B cell (primary cell): ENCODE measurements at regions not wholly inside any gene's neighbourhood (a gene's known extent, or its start where the extent isn't known, plus 50 kb on each side); places are given as distances from the start of the nearest gene placed in this dataset.

Experiments
- ATAC-seq: fragments of 200-7000 bp; cut with Tn5 transposase; one replicate; pipeline ENCODE4 v1.10.0; 2021; ENCODE audit warnings: low read depth, mild to moderate bottlenecking, moderate number of reproducible peaks, moderate library complexity
- CTCF ChIA-PET: fragments of 350-600 bp; sonication (Branson Sonifier 250); formaldehyde crosslinking; loops from one replicate; lab custom pipeline; 2021; ENCODE audit warnings: antibody characterized with exemption, inconsistent platforms; lab: Charles Lee
- POLR2A ChIA-PET: fragments of 350-600 bp; sonication (Branson Sonifier 250); formaldehyde crosslinking; loops from one replicate; lab custom pipeline; 2021; ENCODE audit warnings: antibody characterized with exemption; lab: Charles Lee
- DNase-seq: peaks from one replicate; pipeline ENCODE4 v3.0.0; 2013
- H2AFZ ChIP-seq: 2 replicates; pipeline ENCODE4 v1.6.1; 2012; ENCODE audit warnings: mild to moderate bottlenecking, low read depth, low read length; ENCODE audit not compliant: insufficient read depth, poor library complexity, severe bottlenecking
- H3K27ac ChIP-seq, 2 donors: 1 replicate in 1 of 2; 2 replicates in 1 of 2; pipeline ENCODE4 v1.5.1; 2012 to 2013; ENCODE audit warnings: low read length in 2 of 2, mild to moderate bottlenecking in 2 of 2, moderate library complexity in 1 of 2
- H3K27me3 ChIP-seq, 4 experiments: fragments of 200-600 bp in 1 of 4; sonication (generic) in 1 of 4; replicated peaks in 1 of 4; 1 replicate in 2 of 4; 2 replicates in 2 of 4; pipeline versions ENCODE4 v1.6.1 to v1.7.0; 2013 to 2016; ENCODE audit warnings: low read length in 3 of 4, mild to moderate bottlenecking in 2 of 4, mixed read lengths in 1 of 4, moderate library complexity in 1 of 4; ENCODE audit not compliant: insufficient read depth in 4 of 4, control insufficient read depth in 3 of 4; ENCODE audit errors: control extremely low read depth in 1 of 4
- H3K36me3 ChIP-seq, 2 experiments: replicated peaks in 1 of 2; 1 replicate in 1 of 2; 2 replicates in 1 of 2; pipeline versions ENCODE4 v1.6.1 to v1.7.1; 2013; ENCODE audit warnings: low read length in 1 of 2; ENCODE audit not compliant: insufficient read depth in 2 of 2, control insufficient read depth in 1 of 2; ENCODE audit errors: control extremely low read depth in 1 of 2, extremely low read depth in 1 of 2
- H3K4me1 ChIP-seq, 2 donors: fragments of 200-600 bp in 1 of 2; sonication (generic) in 1 of 2; 1 replicate in 1 of 2; 2 replicates in 1 of 2; pipeline versions ENCODE4 v1.5.1 to v1.6.1; 2013 to 2017; ENCODE audit warnings: low read length in 2 of 2; ENCODE audit not compliant: control insufficient read depth in 2 of 2, insufficient read depth in 2 of 2
- H3K4me2 ChIP-seq: replicated peaks from 2 replicates; pipeline ENCODE3; 2012; ENCODE audit warnings: mild to moderate bottlenecking, low read depth, low read length; ENCODE audit not compliant: poor library complexity, severe bottlenecking
- H3K4me3 ChIP-seq, 5 experiments: fragments of 200-600 bp in 1 of 5; sonication (generic) in 1 of 5; 1 replicate in 3 of 5; 2 replicates in 2 of 5; pipeline versions ENCODE4 v1.5.1 to v1.7.0; 2011 to 2016; ENCODE audit warnings: low read length in 4 of 5, mild to moderate bottlenecking in 4 of 5, low read depth in 2 of 5, control low read depth in 1 of 5, moderate library complexity in 1 of 5; ENCODE audit not compliant: insufficient read depth in 1 of 5; ENCODE audit errors: control extremely low read depth in 1 of 5, extremely low read depth in 1 of 5
- H3K79me2 ChIP-seq: fragments of 200-600 bp; sonication (generic); one replicate; pipeline ENCODE4 v1.6.0; 2016; ENCODE audit warnings: low read length; ENCODE audit not compliant: control insufficient read depth, insufficient read depth
- H3K9ac ChIP-seq: fragments of 200-600 bp; sonication (generic); 2 replicates; pipeline ENCODE4 v1.6.1; 2017; ENCODE audit warnings: mild to moderate bottlenecking, low read length, moderate library complexity
- H3K9me3 ChIP-seq, 3 donors: one replicate each; pipeline versions ENCODE4 v1.6.1 to v1.7.1; 2013; ENCODE audit warnings: low read length in 2 of 3; ENCODE audit not compliant: control insufficient read depth in 2 of 3, insufficient read depth in 1 of 3; ENCODE audit errors: control extremely low read depth in 1 of 3
- H4K20me1 ChIP-seq: 2 replicates; pipeline ENCODE4 v1.6.0; 2012; ENCODE audit warnings: mild to moderate bottlenecking, low read length; ENCODE audit not compliant: insufficient read depth, control insufficient read depth, poor library complexity, severe bottlenecking
- H3K27ac Mint-ChIP-seq: one replicate; pipeline ENCODE4 v1.8.0; 2021; ENCODE audit warnings: mixed read lengths
- H3K27me3 Mint-ChIP-seq: one replicate; pipeline ENCODE4 v1.8.0; 2021; ENCODE audit warnings: mixed read lengths
- H3K4me1 Mint-ChIP-seq: one replicate; pipeline ENCODE4 v1.8.0; 2021; ENCODE audit warnings: mixed read lengths
- H3K4me3 Mint-ChIP-seq: one replicate; pipeline ENCODE4 v1.8.0; 2021; ENCODE audit warnings: mixed read lengths
- H3K9me3 Mint-ChIP-seq: one replicate; pipeline ENCODE4 v1.8.0; 2022; ENCODE audit warnings: mixed read lengths; ENCODE audit not compliant: insufficient read depth
- EZH2 ChIP-seq: IDR thresholded peaks from 2 replicates; pipeline ENCODE4 v1.6.1; 2012; ENCODE audit warnings: borderline replicate concordance, low read depth, mild to moderate bottlenecking, moderate library complexity, low read length; ENCODE audit not compliant: insufficient read depth, poor library complexity, severe bottlenecking
- WGBS: methylation state at CpG from one replicate; pipeline ENCODE4 v1.1.5; 2013; ENCODE audit warnings: missing lambda C conversion rate; ENCODE audit not compliant: insufficient coverage; 5-methylcytosine and 5-hydroxymethylcytosine counted together
- intact Hi-C: fragments of 100-400 bp; cut with micrococcal nuclease; formaldehyde crosslinking; loops from one replicate; pipeline ENCODE4 v1.10.0; 2022
- TF ChIP-seq, protein P1 (sequence below): fragments of 200-600 bp; IDR thresholded peaks from one replicate; pipeline ENCODE4 v1.8.0; 2022; ENCODE audit warnings: antibody characterized with exemption, mild to moderate bottlenecking

DNA sequence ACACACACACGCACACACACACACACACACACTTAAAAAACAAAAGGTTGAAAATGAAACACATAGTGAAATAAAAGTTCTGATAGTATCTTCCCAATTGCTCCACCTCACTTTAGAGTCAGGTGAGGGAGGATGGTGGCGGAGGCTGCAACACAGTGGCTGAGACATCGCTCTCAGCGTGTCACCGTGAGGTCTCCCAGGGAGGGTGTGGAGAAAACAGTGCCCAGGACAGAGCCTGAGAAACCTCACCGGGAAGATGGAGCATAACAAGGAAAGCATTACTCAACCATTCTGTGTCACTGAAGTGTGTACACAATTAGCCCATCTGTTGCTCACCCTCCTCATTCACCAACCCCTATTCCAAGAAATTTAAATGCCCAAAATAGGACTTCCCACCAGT, 111.4 kb upstream of the USP29 start:
- Mint-ChIP-seq H3K4me3 (no peak overlapping the region), H3K4me1 (no peaks in the 10 kb centered on the region), H3K27me3 (no peaks in the 10 kb centered on the region), H3K27ac (no peak overlapping the region), H3K9me3 (peaks cover 20% of the 10 kb centered on the region)
- ChIA-PET CTCF (no interaction called here), POLR2A (no interaction called here)
- WGBS, result 83% methylated on average over 2 of the region's 6 CpGs
- TF ChIP-seq, protein P1, sequence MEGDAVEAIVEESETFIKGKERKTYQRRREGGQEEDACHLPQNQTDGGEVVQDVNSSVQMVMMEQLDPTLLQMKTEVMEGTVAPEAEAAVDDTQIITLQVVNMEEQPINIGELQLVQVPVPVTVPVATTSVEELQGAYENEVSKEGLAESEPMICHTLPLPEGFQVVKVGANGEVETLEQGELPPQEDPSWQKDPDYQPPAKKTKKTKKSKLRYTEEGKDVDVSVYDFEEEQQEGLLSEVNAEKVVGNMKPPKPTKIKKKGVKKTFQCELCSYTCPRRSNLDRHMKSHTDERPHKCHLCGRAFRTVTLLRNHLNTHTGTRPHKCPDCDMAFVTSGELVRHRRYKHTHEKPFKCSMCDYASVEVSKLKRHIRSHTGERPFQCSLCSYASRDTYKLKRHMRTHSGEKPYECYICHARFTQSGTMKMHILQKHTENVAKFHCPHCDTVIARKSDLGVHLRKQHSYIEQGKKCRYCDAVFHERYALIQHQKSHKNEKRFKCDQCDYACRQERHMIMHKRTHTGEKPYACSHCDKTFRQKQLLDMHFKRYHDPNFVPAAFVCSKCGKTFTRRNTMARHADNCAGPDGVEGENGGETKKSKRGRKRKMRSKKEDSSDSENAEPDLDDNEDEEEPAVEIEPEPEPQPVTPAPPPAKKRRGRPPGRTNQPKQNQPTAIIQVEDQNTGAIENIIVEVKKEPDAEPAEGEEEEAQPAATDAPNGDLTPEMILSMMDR, result no peak
- TF ChIP-seq EZH2, result no peak
- Histone ChIP-seq H3K9ac (no peak overlapping the region), H3K4me2 (no peak overlapping the region), H4K20me1 (no peaks in the 10 kb centered on the region), H3K4me3 (no peak overlapping the region), H3K79me2 (no peaks in the 10 kb centered on the region), H2AFZ (no peak overlapping the region), H3K27me3 (no peaks in the 10 kb centered on the region), H3K4me1 (no peaks in the 10 kb centered on the region), H3K36me3 (no peaks in the 10 kb centered on the region), H3K27ac (no peak overlapping the region), H3K9me3 (peaks cover 0 to 38% (median 8%) of the 10 kb centered on the region in 3 donors)
- ATAC-seq (no peak), DNase-seq (no peak)
- intact Hi-C loops, result no loop called here

DNA sequence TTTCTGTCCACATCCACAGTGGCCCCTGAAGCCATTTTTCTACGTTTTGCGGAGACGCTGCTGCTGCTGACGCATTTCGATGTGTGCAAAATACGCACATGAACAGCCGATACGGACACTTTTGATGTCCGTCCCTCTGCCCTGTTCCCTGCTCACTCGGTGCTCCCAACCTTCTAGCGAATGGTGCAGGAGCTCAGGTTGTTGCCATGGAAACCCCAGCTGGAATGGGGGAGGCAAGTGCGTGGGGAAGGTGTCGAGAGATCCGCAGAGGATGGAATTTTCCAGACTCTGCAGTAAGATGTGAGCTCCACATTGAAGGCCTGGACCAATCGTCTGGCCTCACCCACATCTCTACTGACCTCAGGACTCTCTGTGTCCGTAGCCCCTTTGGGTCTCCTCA, 109.2 kb upstream of the USP29 start:
- POLR2A ChIA-PET, result no interaction called here
- DNase-seq (no peak), ATAC-seq (no peak)
- no peak overlapping the region for H2AFZ ChIP-seq
- intact Hi-C loops, result no loop called here
- H3K27ac ChIP-seq, result no peak overlapping the region
- no peaks in the 10 kb centered on the region for H3K4me1 ChIP-seq
- TF ChIP-seq EZH2, result no peak
- TF ChIP-seq, protein P1, result no peak
- CTCF ChIA-PET, result no interaction called here
- WGBS, result 80% methylated on average over 16 of the region's 16 CpGs
- no peak overlapping the region for H3K4me2 ChIP-seq
- Mint-ChIP-seq H3K9me3 (peaks cover 28% of the 10 kb centered on the region), H3K4me3 (no peak overlapping the region), H3K27ac (no peak overlapping the region), H3K4me1 (no peaks in the 10 kb centered on the region), H3K27me3 (no peaks in the 10 kb centered on the region)
- no peak overlapping the region for H3K9ac ChIP-seq
- no peak overlapping the region for H3K4me3 ChIP-seq
- H3K36me3 ChIP-seq, result no peaks in the 10 kb centered on the region
- no peaks in the 10 kb centered on the region for H3K27me3 ChIP-seq
- H4K20me1 ChIP-seq, result no peaks in the 10 kb centered on the region
- H3K79me2 ChIP-seq, result no peaks in the 10 kb centered on the region
- peaks cover 0 to 36% (median 8%) of the 10 kb centered on the region in 3 donors for H3K9me3 ChIP-seq
